ENCODE measurements at regions not wholly inside any gene's neighbourhood (a gene's known extent, or its start where the extent isn't known, plus 50 kb on each side); places are given as distances from the start of the nearest gene placed in this dataset.

GRCh38 chr4:182010876-182011275 is 232.3 kb upstream of the TENM3 start:
- H3K27me3 ChIP-seq (replicated peaks; ENCODE audit: control insufficient read depth, insufficient read depth, low read length), result no peaks in the 10 kb centered on the region
- intact Hi-C loops (cut with micrococcal nuclease; ENCODE audit: unreplicated experiment), result no loop called here
- no peak overlapping the region for H3K4me3 Mint-ChIP-seq (ENCODE audit: unreplicated experiment)
- H3K27me3 Mint-ChIP-seq (ENCODE audit: insufficient read depth, unreplicated experiment), result peaks cover 12% of the 10 kb centered on the region
- no peaks in the 10 kb centered on the region for H3K9me3 ChIP-seq
- CTCF ChIA-PET, result no interaction called here
- no peak for DNase-seq
- no peaks in the 10 kb centered on the region for H3K4me1 ChIP-seq
- no peaks in the 10 kb centered on the region for H3K4me1 Mint-ChIP-seq (ENCODE audit: low read depth, unreplicated experiment)
- no peak for TF ChIP-seq CTCF (IDR thresholded peaks at IDR 0.05; ENCODE audit: insufficient read depth in 1 of 2, low read depth in 1 of 2, low read length in 1 of 2, severe bottlenecking in 1 of 2, unreplicated experiment in 1 of 2)
- H3K36me3 Mint-ChIP-seq (ENCODE audit: insufficient read depth, unreplicated experiment), result no peaks in the 10 kb centered on the region
- no peak overlapping the region for H3K4me3 ChIP-seq (ENCODE audit: low read depth, low read length)
- H3K9me3 Mint-ChIP-seq (ENCODE audit: unreplicated experiment), result no peaks in the 10 kb centered on the region
- POLR2A ChIA-PET, result no interaction called here
- H3K27ac Mint-ChIP-seq (ENCODE audit: unreplicated experiment), result no peak overlapping the region
- BruUV-seq (replicated peaks), result no TSS peak
- no peaks in the 10 kb centered on the region for H3K36me3 ChIP-seq (ENCODE audit: control insufficient read depth, insufficient read depth, low read length)

- BruUV-seq (replicated peaks), result no TSS peak
- Mint-ChIP-seq H3K27ac (ENCODE audit: unreplicated experiment) (no peak overlapping the region), H3K4me3 (ENCODE audit: unreplicated experiment) (no peak overlapping the region), H3K36me3 (ENCODE audit: insufficient read depth, unreplicated experiment) (no peaks in the 10 kb centered on the region), H3K4me1 (ENCODE audit: low read depth, unreplicated experiment) (no peaks in the 10 kb centered on the region), H3K9me3 (ENCODE audit: unreplicated experiment) (no peaks in the 10 kb centered on the region), H3K27me3 (ENCODE audit: insufficient read depth, unreplicated experiment) (peaks cover 4% of the 10 kb centered on the region)
- ChIA-PET CTCF (no interaction called here), POLR2A (no interaction called here)
- no peaks in the 10 kb centered on the region for H3K9me3 ChIP-seq
- no peaks in the 10 kb centered on the region for H3K36me3 ChIP-seq (ENCODE audit: control insufficient read depth, insufficient read depth, low read length)
- TF ChIP-seq CTCF (IDR thresholded peaks at IDR 0.05; ENCODE audit: insufficient read depth in 1 of 2, low read depth in 1 of 2, low read length in 1 of 2, severe bottlenecking in 1 of 2, unreplicated experiment in 1 of 2), result no peak
- intact Hi-C loops (cut with micrococcal nuclease; ENCODE audit: unreplicated experiment), result no loop called here
- H3K4me3 ChIP-seq (ENCODE audit: low read depth, low read length), result no peak overlapping the region
- no peaks in the 10 kb centered on the region for H3K4me1 ChIP-seq
- no peaks in the 10 kb centered on the region for H3K27me3 ChIP-seq (replicated peaks; ENCODE audit: control insufficient read depth, insufficient read depth, low read length)
- DNase-seq, result no peak
Measured at GRCh38 chr4:182014164-182014563, 229.0 kb upstream of the TENM3 start.

GRCh38 chr4:182015014-182015413 is 228.2 kb upstream of the TENM3 start:
- Mint-ChIP-seq H3K9me3 (ENCODE audit: unreplicated experiment) (no peaks in the 10 kb centered on the region), H3K4me3 (ENCODE audit: unreplicated experiment) (no peak overlapping the region)
- CTCF ChIA-PET, result no interaction called here

More at GRCh38 chr4:182015014-182015413, 228.2 kb upstream of the TENM3 start:
- no peak for DNase-seq
- TF ChIP-seq CTCF (IDR thresholded peaks at IDR 0.05; ENCODE audit: insufficient read depth in 1 of 2, low read depth in 1 of 2, low read length in 1 of 2, severe bottlenecking in 1 of 2, unreplicated experiment in 1 of 2), result no peak
- Mint-ChIP-seq H3K36me3 (ENCODE audit: insufficient read depth, unreplicated experiment) (no peaks in the 10 kb centered on the region), H3K4me1 (ENCODE audit: low read depth, unreplicated experiment) (no peaks in the 10 kb centered on the region), H3K27me3 (ENCODE audit: insufficient read depth, unreplicated experiment) (peaks cover 4% of the 10 kb centered on the region), H3K27ac (ENCODE audit: unreplicated experiment) (no peak overlapping the region)
- no peaks in the 10 kb centered on the region for H3K36me3 ChIP-seq (ENCODE audit: control insufficient read depth, insufficient read depth, low read length)
- no peaks in the 10 kb centered on the region for H3K4me1 ChIP-seq
- BruUV-seq (replicated peaks), result no TSS peak
- H3K4me3 ChIP-seq (ENCODE audit: low read depth, low read length), result no peak overlapping the region
- intact Hi-C loops (cut with micrococcal nuclease; ENCODE audit: unreplicated experiment), result no loop called here
- POLR2A ChIA-PET, result no interaction called here
- H3K27me3 ChIP-seq (replicated peaks; ENCODE audit: control insufficient read depth, insufficient read depth, low read length), result no peaks in the 10 kb centered on the region
- no peaks in the 10 kb centered on the region for H3K9me3 ChIP-seq

All from Caco-2 (cell line).